Small intestine (tissue), 7 donors: ENCODE measurements at regions not wholly inside any gene's neighbourhood (a gene's known extent, or its start where the extent isn't known, plus 50 kb on each side); places are given as distances from the start of the nearest gene placed in this dataset.

Experiments
- DNase-seq, 2 donors: peaks; one replicate each; pipeline versions ENCODE4 v3.0.0 to v3.0.0-alpha.2; 2013
- FAIRE-seq: peaks from 2 replicates; lab custom pipeline; 2012; peaks lifted over from hg19 to GRCh38; lab: Jason Lieb, UNC
- H3K27ac ChIP-seq, 3 donors: one replicate each; pipeline ENCODE4 v1.5.1; 2013; ENCODE audit warnings: low read length in 2 of 3, mild to moderate bottlenecking in 2 of 3, control low read depth in 1 of 3, inconsistent platforms in 1 of 3, low read depth in 1 of 3, moderate library complexity in 1 of 3
- H3K27me3 ChIP-seq, 3 donors: one replicate each; pipeline ENCODE4 v1.6.1; 2013; ENCODE audit warnings: low read length in 3 of 3, inconsistent platforms in 1 of 3; ENCODE audit not compliant: control insufficient read depth in 3 of 3, insufficient read depth in 3 of 3
- H3K36me3 ChIP-seq, 3 donors: one replicate each; pipeline ENCODE4 v1.6.1; 2013; ENCODE audit warnings: low read length in 3 of 3, inconsistent platforms in 1 of 3, low read depth in 1 of 3, mild to moderate bottlenecking in 1 of 3, moderate library complexity in 1 of 3; ENCODE audit not compliant: control insufficient read depth in 3 of 3, insufficient read depth in 2 of 3
- H3K4me1 ChIP-seq, 3 donors: one replicate each; pipeline ENCODE4 v1.6.1; 2013; ENCODE audit warnings: low read length in 2 of 3, inconsistent platforms in 1 of 3, low read depth in 1 of 3, mild to moderate bottlenecking in 1 of 3, moderate library complexity in 1 of 3; ENCODE audit not compliant: control insufficient read depth in 3 of 3, insufficient read depth in 2 of 3
- H3K4me3 ChIP-seq, 3 donors: one replicate each; pipeline ENCODE4 v1.5.1; 2013; ENCODE audit warnings: low read length in 3 of 3, control low read depth in 1 of 3, inconsistent platforms in 1 of 3, low read depth in 1 of 3, mild to moderate bottlenecking in 1 of 3, moderate library complexity in 1 of 3
- H3K9me3 ChIP-seq, 2 donors: one replicate each; pipeline ENCODE4 v1.6.1; 2013; ENCODE audit warnings: low read depth in 1 of 2, low read length in 1 of 2; ENCODE audit not compliant: control insufficient read depth in 2 of 2, insufficient read depth in 1 of 2
- WGBS, 3 donors: extraction: QIAGEN DNeasy Blood & Tissue Kit; methylation state at CpG; one replicate each; pipeline ENCODE4 v1.1.7; 2013; 5-methylcytosine and 5-hydroxymethylcytosine counted together
- donor health status: healthy with polysubstance abuse.
- donor health status: control.
- donor health status: control.
- donor health status: Bipolar disorder and iron deficiency.
- donor health status: healthy.

DNA sequence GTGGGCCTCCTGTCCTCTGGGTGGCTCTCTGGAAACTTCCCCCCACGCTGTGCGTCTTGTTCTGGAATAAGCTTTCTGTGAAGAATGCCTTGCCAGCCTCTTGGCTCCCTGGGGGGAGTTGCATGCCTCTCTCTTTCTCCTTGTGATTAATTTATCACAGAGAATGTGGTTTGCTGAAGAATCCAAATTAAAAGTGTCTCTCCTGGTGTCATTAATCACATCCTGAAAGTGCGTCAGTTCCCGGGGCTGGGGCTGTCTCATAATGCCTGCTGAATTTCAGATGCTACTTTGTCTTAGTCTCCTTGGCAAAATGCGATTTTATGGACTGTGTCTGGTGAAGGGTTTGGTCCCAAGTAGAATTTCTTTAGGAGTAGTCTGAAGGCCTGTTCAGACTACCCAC is 787.7 kb upstream of the TMEM132C start:
- no peak for FAIRE-seq
- no peaks in the 10 kb centered on the region for H3K36me3 ChIP-seq
- no peaks in the 10 kb centered on the region for H3K4me1 ChIP-seq
- WGBS, 3 donors, result 67 to 89% (median 83%) methylated on average over 5 of the region's 5 CpGs
- no peak overlapping the region for H3K4me3 ChIP-seq
- no peak for DNase-seq
- H3K27me3 ChIP-seq, result no peaks in the 10 kb centered on the region
- peaks cover 3 to 25% of the 10 kb centered on the region in 2 donors for H3K9me3 ChIP-seq
- no peak overlapping the region for H3K27ac ChIP-seq

DNA sequence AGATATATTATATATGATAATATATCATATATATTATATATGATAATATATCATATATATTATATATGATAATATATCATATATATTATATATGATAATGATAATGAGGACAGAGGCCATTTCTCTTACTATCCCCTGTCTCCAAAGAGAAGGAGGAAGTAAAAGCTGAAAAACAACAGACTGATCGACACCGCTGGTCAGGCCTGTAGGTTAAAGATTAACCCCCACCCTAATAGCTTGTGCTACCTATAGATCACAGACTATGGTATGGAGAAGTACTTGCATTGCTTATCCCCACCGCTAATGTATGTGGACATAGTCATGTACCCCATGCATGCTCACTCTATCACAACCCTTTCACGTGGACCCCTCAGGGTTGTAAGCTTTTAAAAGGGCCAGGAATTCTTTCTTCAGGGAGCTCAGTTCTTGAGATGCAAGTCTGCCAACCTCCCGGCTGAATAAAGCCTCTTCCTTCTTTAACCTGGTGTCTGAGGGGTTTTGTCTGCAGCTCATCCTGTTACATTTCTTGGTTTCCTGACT is 786.1 kb upstream of the TMEM132C start:
- no peak overlapping the region for H3K27ac ChIP-seq
- H3K36me3 ChIP-seq, result no peaks in the 10 kb centered on the region
- 52 to 72% (median 53%) methylated on average over 5 of the region's 5 CpGs for WGBS, 3 donors
- FAIRE-seq (peak; percentile 100), DNase-seq (peak; percentile 21 to 32)
- H3K4me3 ChIP-seq, result no peak overlapping the region
- no peaks in the 10 kb centered on the region for H3K4me1 ChIP-seq
- peaks cover 3 to 28% of the 10 kb centered on the region in 2 donors for H3K9me3 ChIP-seq
- H3K27me3 ChIP-seq, result no peaks in the 10 kb centered on the region

DNA sequence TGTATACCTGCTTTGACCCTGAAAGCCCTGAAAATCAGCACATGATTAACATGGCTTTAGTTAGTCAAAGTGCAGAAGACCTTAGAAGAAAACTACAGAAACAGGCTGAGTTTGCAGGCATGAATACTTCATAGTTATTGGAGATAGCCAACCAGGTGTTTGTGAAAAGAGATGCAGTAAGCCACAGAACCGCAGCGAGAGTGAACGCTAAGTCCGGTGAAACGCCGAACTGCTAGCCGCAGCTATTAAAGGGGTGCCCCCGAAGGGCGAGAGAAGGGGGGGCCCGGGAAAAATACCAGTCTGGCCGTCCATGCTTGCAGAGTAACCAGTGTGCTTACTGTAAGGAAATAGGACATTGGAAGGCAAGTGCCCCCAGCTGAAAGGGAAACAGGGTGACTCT is 784.0 kb upstream of the TMEM132C start:
- Histone ChIP-seq H3K27ac (no peak overlapping the region), H3K9me3 (peaks cover 1 to 34% of the 10 kb centered on the region in 2 donors), H3K27me3 (no peaks in the 10 kb centered on the region), H3K4me1 (no peaks in the 10 kb centered on the region), H3K36me3 (no peaks in the 10 kb centered on the region), H3K4me3 (no peak overlapping the region)
- DNase-seq (no peak), FAIRE-seq (no peak)
- 93 to 97% (median 95%) methylated on average over 11 of the region's 11 CpGs for WGBS, 3 donors

DNA sequence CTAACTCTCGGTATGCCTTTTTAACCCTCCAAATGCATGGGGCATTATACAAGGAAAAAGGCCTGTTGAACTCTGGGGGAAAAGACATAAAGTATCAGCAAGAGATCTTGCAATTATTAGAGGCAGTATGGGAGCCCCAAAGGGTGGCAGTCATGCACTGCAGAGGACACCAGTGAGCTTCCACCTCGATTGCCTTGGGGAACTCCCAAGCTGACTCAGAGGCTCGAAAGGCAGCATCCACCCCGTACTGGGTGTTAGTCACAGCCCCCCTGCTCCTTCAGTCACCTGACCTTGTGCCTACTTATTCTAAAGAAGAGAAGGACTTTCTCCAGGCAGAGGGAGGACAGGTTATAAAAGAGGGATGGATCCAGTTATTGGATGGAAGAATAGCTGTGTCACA is 781.4 kb upstream of the TMEM132C start:
- Histone ChIP-seq H3K4me3 (no peak overlapping the region), H3K9me3 (peaks cover 1 to 36% of the 10 kb centered on the region in 2 donors), H3K27ac (no peak overlapping the region), H3K27me3 (no peaks in the 10 kb centered on the region), H3K4me1 (peaks cover 0 to 8% (median 0%) of the 10 kb centered on the region in 3 donors), H3K36me3 (no peaks in the 10 kb centered on the region)
- WGBS, 3 donors, result 39 to 46% (median 44%) methylated on average over 4 of the region's 4 CpGs
- no peak for FAIRE-seq
- peak in 1 of 2 donors; percentile 21 for DNase-seq

DNA sequence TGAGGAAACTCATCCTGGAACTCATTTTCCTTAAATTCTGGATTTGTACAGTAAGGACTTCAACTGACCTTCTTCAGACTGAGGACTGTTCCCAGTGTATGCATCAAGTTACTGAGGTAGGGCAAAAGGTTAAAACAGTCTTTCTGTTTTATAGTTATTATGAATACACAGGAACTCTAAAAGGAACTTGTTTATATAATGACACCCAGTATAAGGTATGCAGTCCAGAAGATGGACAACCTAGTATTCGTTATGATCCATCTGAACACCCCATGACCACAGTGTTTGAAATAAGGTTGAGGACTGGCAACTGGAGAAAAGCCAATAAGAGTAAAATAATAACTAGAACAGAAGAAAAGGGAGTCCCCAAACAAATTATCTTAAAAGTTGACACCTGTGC is 779.9 kb upstream of the TMEM132C start:
- H3K9me3 ChIP-seq, result peaks cover 0 to 27% of the 10 kb centered on the region in 2 donors
- FAIRE-seq, result no peak

DNA sequence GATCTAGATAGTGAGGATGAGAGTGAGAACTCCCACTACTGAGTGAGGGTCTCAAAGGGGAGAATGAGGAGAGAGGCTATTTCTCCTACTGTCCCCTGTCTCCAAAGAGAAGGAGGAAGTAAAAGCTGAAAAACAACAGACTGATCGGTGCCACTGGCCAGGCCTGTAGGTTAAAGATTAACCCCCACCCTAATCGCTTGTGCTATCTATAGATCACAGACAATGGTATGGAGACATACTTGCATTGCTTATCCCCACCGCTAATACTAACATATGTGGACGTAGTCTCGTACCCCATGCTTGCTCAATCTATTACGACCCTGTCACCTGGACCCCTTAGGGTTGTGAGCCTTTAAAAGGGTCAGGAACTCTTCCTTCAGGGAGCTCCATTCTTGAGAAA is 777.9 kb upstream of the TMEM132C start:
- Histone ChIP-seq H3K27me3 (no peaks in the 10 kb centered on the region), H3K36me3 (no peaks in the 10 kb centered on the region), H3K9me3 (peaks cover 0 to 16% of the 10 kb centered on the region in 2 donors), H3K27ac (peak overlapping the region in 1 of 3 donors; percentile 76), H3K4me1 (peaks cover 0 to 8% (median 0%) of the 10 kb centered on the region in 3 donors), H3K4me3 (no peak overlapping the region)
- DNase-seq (peak; percentile 55 to 67), FAIRE-seq (no peak)
- WGBS, 3 donors, result 7 to 54% (median 30%) methylated on average over 6 of the region's 6 CpGs

More for the DNA sequence above, 779.9 kb upstream of the TMEM132C start:
- 77 to 94% (median 91%) methylated on average over 1 of the region's 1 CpG for WGBS, 3 donors
- H3K27ac ChIP-seq, result no peak overlapping the region
- H3K4me1 ChIP-seq, result peaks cover 0 to 8% (median 0%) of the 10 kb centered on the region in 3 donors
- H3K4me3 ChIP-seq, result no peak overlapping the region
- no peak for DNase-seq
- no peaks in the 10 kb centered on the region for H3K27me3 ChIP-seq
- H3K36me3 ChIP-seq, result no peaks in the 10 kb centered on the region

DNA sequence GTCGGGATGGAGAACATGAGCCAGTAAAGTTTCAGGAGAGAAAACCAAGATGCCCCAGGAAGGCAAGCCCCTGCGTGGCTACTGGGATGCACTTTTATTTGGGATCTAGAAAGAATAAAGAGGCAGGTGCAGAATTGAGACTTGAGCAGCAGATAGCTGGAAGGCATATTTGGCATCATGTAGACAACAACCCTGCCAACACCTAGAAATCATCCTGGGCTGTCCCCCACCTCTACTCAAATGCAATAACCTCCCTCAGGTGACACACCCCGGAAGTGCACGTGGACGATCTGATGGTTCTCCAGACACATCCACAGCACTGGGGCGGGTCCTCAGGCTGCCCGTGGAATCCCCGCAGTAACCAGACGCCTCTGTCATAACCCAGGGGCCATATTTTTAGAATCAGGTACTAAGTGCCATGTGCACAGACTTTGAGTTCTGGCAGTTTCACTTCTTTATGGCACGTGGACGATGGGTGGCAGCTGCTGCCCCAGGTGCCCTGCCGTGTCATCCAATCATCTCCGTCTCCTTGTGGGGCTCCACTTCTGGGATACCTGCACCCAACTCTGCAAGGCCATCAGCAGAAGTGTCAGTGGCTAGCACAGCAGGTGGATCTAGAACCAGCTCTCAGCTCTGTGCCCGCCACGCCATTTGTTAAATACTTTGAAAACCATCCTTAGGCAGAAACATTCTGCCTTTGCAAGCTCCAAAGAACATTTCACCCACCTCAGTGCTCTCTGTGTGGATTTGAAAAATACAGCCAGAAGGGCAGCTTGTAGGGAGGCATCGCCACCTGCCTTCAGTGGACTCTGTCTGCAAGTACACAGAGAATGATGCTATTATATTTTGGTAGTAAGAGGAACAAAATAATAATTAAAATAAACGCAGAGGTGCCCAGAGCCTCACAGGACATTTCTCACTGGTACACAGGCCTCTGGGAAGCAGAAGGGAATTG is 771.7 kb upstream of the TMEM132C start:
- no peak for FAIRE-seq
- Histone ChIP-seq H3K27me3 (no peaks in the 10 kb centered on the region), H3K9me3 (peaks cover 0 to 6% of the 10 kb centered on the region in 2 donors), H3K36me3 (no peaks in the 10 kb centered on the region), H3K4me1 (no peaks in the 10 kb centered on the region), H3K4me3 (no peak overlapping the region), H3K27ac (no peak overlapping the region)
- 44 to 84% (median 68%) methylated on average over 17 of the region's 17 CpGs for WGBS, 3 donors
- no peak for DNase-seq

DNA sequence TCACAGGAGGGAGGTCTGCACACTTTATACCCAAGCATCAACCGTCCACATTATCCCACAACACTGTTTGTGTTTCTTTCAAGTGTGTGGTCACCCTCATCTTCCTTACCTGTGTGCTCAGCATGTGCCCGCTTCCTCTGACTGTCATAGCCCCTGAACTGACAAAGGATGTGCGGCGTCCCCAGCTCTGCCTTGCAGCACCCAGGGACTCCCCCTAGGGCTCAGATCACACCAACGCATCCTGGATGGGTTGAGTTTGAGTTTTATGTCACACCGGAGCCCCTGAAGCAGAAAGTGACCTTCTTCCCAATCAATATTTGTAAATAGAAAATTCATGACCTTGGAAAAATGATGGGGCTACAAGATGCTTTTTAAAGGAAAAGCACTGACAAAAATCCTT is 770.7 kb upstream of the TMEM132C start:
- H3K36me3 ChIP-seq, result no peaks in the 10 kb centered on the region
- H3K27me3 ChIP-seq, result no peaks in the 10 kb centered on the region
- H3K4me3 ChIP-seq, result no peak overlapping the region
- no peak for FAIRE-seq
- H3K4me1 ChIP-seq, result no peaks in the 10 kb centered on the region
- no peak overlapping the region for H3K27ac ChIP-seq
- WGBS, 3 donors, result 62 to 79% (median 73%) methylated on average over 6 of the region's 6 CpGs
- peaks cover 0 to 6% of the 10 kb centered on the region in 2 donors for H3K9me3 ChIP-seq
- no peak for DNase-seq
